Neural progenitor cell (in vitro differentiated cells): ENCODE measurements at regions not wholly inside any gene's neighbourhood (a gene's known extent, or its start where the extent isn't known, plus 50 kb on each side); places are given as distances from the start of the nearest gene placed in this dataset.

Source experiments
- CTCF ChIP-seq: fragments of 200-600 bp; sonication (generic); IDR thresholded peaks from 2 replicates; pipeline ENCODE4 v1.5.1; 2017; ENCODE audit warnings: antibody characterized with exemption, mild to moderate bottlenecking
- EZH2 ChIP-seq: fragments of 200-600 bp; sonication (generic); IDR thresholded peaks from 2 replicates; pipeline ENCODE4 v1.6.1; 2017; ENCODE audit warnings: antibody characterized with exemption, mild to moderate bottlenecking, moderate library complexity
- EZH2phosphoT487 ChIP-seq: fragments of 200-600 bp; sonication (generic); IDR thresholded peaks from 2 replicates; pipeline ENCODE4 v1.6.1; 2017; ENCODE audit warnings: antibody characterized with exemption

GRCh38 chr5:159835548-159835947 lies 80.7 kb upstream of the ADRA1B start:
- TF ChIP-seq CTCF (no peak), EZH2 (no peak), EZH2phosphoT487 (no peak)
